ENCODE measurements at regions not wholly inside any gene's neighbourhood (a gene's known extent, or its start where the extent isn't known, plus 50 kb on each side); places are given as distances from the start of the nearest gene placed in this dataset.

DNA sequence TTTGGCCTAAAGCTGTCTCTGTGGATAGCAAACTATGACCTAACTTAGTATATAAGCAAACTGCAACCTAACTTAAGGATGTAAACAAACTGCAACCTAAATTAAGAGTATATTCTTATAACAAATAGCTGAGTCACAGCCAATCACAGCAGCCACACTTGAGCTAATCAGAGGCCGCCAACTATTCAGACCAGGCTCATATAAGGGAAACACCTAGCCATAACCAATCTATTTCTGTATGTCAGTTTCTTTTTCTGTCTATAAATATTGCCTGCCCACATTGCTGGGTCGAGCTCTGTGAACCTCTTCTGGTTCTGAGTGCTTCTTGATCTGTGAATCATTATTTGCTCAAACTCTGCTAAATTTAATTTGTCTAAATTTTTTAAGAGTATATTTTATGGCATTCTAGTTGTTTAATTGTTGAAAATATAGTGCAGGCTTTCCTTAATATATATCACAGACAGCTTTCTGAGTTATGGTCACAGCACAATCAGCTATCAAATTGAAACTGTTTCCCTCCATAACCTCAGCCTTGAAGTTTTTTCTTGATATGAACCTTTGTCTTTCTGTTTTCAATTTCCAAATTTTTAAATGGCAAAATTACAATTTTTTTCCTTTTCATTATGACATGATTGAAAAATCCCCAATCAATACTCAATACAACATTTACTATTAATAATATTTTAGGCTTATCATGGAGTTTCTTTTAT, 327.1 kb upstream of the NUDT12 start:
- TF ChIP-seq, protein P1, sequence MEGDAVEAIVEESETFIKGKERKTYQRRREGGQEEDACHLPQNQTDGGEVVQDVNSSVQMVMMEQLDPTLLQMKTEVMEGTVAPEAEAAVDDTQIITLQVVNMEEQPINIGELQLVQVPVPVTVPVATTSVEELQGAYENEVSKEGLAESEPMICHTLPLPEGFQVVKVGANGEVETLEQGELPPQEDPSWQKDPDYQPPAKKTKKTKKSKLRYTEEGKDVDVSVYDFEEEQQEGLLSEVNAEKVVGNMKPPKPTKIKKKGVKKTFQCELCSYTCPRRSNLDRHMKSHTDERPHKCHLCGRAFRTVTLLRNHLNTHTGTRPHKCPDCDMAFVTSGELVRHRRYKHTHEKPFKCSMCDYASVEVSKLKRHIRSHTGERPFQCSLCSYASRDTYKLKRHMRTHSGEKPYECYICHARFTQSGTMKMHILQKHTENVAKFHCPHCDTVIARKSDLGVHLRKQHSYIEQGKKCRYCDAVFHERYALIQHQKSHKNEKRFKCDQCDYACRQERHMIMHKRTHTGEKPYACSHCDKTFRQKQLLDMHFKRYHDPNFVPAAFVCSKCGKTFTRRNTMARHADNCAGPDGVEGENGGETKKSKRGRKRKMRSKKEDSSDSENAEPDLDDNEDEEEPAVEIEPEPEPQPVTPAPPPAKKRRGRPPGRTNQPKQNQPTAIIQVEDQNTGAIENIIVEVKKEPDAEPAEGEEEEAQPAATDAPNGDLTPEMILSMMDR (conservative IDR thresholded peaks at IDR 0.05; ENCODE audit: low read depth, low read length), result no peak
- no peak for TF ChIP-seq EZH2 (IDR thresholded peaks at IDR 0.05; ENCODE audit: borderline replicate concordance, low read depth, low read length, poor library complexity, severe bottlenecking)

Measured in A673 (cell line).